HepG2 (cell line): ENCODE measurements at regions not wholly inside any gene's neighbourhood (a gene's known extent, or its start where the extent isn't known, plus 50 kb on each side); places are given as distances from the start of the nearest gene placed in this dataset.

Source experiments
- ATAC-seq: fragments of 200-7000 bp; cut with Tn5 transposase; 3 replicates; pipeline ENCODE4 v1.9.1; 2020; ENCODE audit warnings: mild to moderate bottlenecking, moderate library complexity
- BruUV-seq: library from RNA; stranded (reverse); fragments of 400-500 nt; replicated peaks from 2 replicates; lab custom pipeline; 2021; lab: Mats Ljungman, UMichigan
- CTCF ChIA-PET: fragments of 300-600 bp; formaldehyde crosslinking; extraction: SDS; loops from one replicate; lab custom pipeline; 2021; ENCODE audit warnings: low total read pairs, inconsistent platforms, low intra/inter-chr PET ratio; lab: Yijun Ruan, JAX
- POLR2A ChIA-PET: fragments of 350-600 bp; sonication (Branson Sonifier 250); formaldehyde crosslinking; loops from one replicate; lab custom pipeline; 2020; ENCODE audit warnings: antibody characterized with exemption, inconsistent platforms; lab: Yijun Ruan, JAX
- DNase-seq: peaks from one replicate; pipeline ENCODE4 v3.0.0-alpha.2; 2015; ENCODE audit warnings: low spot score
- FAIRE-seq: peaks from 3 replicates; lab custom pipeline; 2011; peaks lifted over from hg19 to GRCh38; lab: Jason Lieb, UNC
- H2AFZ ChIP-seq: one replicate; pipeline ENCODE4 v1.6.1; 2011; ENCODE audit warnings: low read length, inconsistent platforms
- H3K27ac ChIP-seq: fragments of 300-600 bp; 3 replicates; pipeline ENCODE4 v1.8.0; 2011; ENCODE audit warnings: mixed run types, mild to moderate bottlenecking, mixed read lengths, low read length, inconsistent platforms; ENCODE audit not compliant: insufficient read depth; ENCODE audit errors: extremely low read length
- H3K27me3 ChIP-seq, 2 experiments: fragments of 200-600 bp in 1 of 2; 2 replicates in 1 of 2; 3 replicates in 1 of 2; pipeline versions ENCODE4 v1.6.0 to v1.8.0; 2011; ENCODE audit warnings: low read length in 2 of 2, mild to moderate bottlenecking in 2 of 2, moderate library complexity in 2 of 2, inconsistent platforms in 1 of 2; ENCODE audit not compliant: insufficient read depth in 2 of 2, control insufficient read depth in 1 of 2
- H3K36me3 ChIP-seq, 2 experiments: fragments of 200-600 bp in 1 of 2; replicated peaks in 1 of 2; 2 replicates in 1 of 2; 3 replicates in 1 of 2; pipeline versions ENCODE4 v1.5.1 to v1.8.0; 2011; ENCODE audit warnings: low read length in 2 of 2, inconsistent platforms in 1 of 2; ENCODE audit not compliant: insufficient read depth in 2 of 2, control insufficient read depth in 1 of 2
- H3K4me1 ChIP-seq: 2 replicates; pipeline ENCODE4 v1.5.1; 2012; ENCODE audit warnings: low read length, inconsistent platforms; ENCODE audit not compliant: insufficient read depth
- H3K4me2 ChIP-seq: 2 replicates; pipeline ENCODE4 v1.6.0; 2011; ENCODE audit warnings: low read depth, low read length, inconsistent platforms
- H3K4me3 ChIP-seq, 3 experiments: fragments of 200-600 bp in 1 of 3; sonication (generic), shearing (Covaris generic) in 1 of 3; replicated peaks in 1 of 3; 2 replicates each; pipeline ENCODE4 v1.5.1; 2011 to 2016; ENCODE audit warnings: low read length in 3 of 3, inconsistent platforms in 2 of 3, low read depth in 2 of 3, mild to moderate bottlenecking in 2 of 3, control low read depth in 1 of 3, mixed read lengths in 1 of 3; ENCODE audit not compliant: insufficient read depth in 1 of 3
- H3K79me2 ChIP-seq: one replicate; pipeline ENCODE4 v1.6.1; 2011; ENCODE audit warnings: low read length, inconsistent platforms; ENCODE audit not compliant: insufficient read depth
- H3K9ac ChIP-seq: 2 replicates; pipeline ENCODE4 v1.6.0; 2011; ENCODE audit warnings: mild to moderate bottlenecking, low read depth, low read length, inconsistent platforms; ENCODE audit not compliant: insufficient read depth
- H3K9me3 ChIP-seq: 2 replicates; pipeline ENCODE4 v1.5.1; 2012; ENCODE audit warnings: mild to moderate bottlenecking, low read length
- H4K20me1 ChIP-seq: 2 replicates; pipeline ENCODE4 v1.6.0; 2011; ENCODE audit warnings: inconsistent platforms, mild to moderate bottlenecking, low read length, moderate library complexity; ENCODE audit not compliant: insufficient read depth
- BRCA1 ChIP-seq: sonication (generic); formaldehyde crosslinking; IDR thresholded peaks from 2 replicates; pipeline ENCODE4 v1.4.0; 2020; ENCODE audit warnings: missing genetic modification reagents
- CHD4 ChIP-seq: fragments of 200-600 bp; sonication (generic); IDR thresholded peaks from 2 replicates; pipeline ENCODE4 v1.7.0; 2017; ENCODE audit warnings: mild to moderate bottlenecking, low read length, borderline replicate concordance
- EED ChIP-seq: sonication (generic); formaldehyde crosslinking; IDR thresholded peaks from 2 replicates; pipeline ENCODE4 v1.5.0; 2020; ENCODE audit warnings: mild to moderate bottlenecking, missing genetic modification reagents
- ESRRA ChIP-seq: sonication (generic); formaldehyde crosslinking; IDR thresholded peaks from 2 replicates; pipeline ENCODE4 v1.5.1; 2020; ENCODE audit warnings: mild to moderate bottlenecking, low read depth, missing genetic modification reagents
- FOXK2 ChIP-seq: fragments of 450-650 bp; IDR thresholded peaks from 2 replicates; pipeline ENCODE4 v1.6.1; 2016
- GATAD2A ChIP-seq: IDR thresholded peaks from 2 replicates; pipeline ENCODE4 v1.6.1; 2016
- IRF1 ChIP-seq: sonication (generic); formaldehyde crosslinking; IDR thresholded peaks from 2 replicates; pipeline ENCODE4 v1.4.0; 2020; ENCODE audit warnings: low read depth, mild to moderate bottlenecking, missing genetic modification reagents
- KDM6A ChIP-seq: IDR thresholded peaks from 2 replicates; pipeline ENCODE4 v1.6.1; 2016; ENCODE audit warnings: low read depth
- PRPF4 ChIP-seq: fragments of 200-400 bp; formaldehyde crosslinking; IDR thresholded peaks from 2 replicates; pipeline ENCODE4 v1.6.1; 2016; ENCODE audit warnings: low read length, low read depth; ENCODE audit not compliant: poor library complexity, severe bottlenecking
- ZIK1 ChIP-seq: sonication (generic); formaldehyde crosslinking; IDR thresholded peaks from 2 replicates; pipeline ENCODE4 v1.5.0; 2020; ENCODE audit warnings: mild to moderate bottlenecking, low read depth, missing genetic modification reagents, borderline replicate concordance
- ZNF367 ChIP-seq: sonication (generic); formaldehyde crosslinking; IDR thresholded peaks from 2 replicates; pipeline ENCODE4 v1.4.0; 2020; ENCODE audit warnings: missing genetic modification reagents, borderline replicate concordance
- ZNF773 ChIP-seq: sonication (generic); formaldehyde crosslinking; IDR thresholded peaks from 2 replicates; pipeline ENCODE4 v1.4.0; 2020; ENCODE audit warnings: missing genetic modification reagents, borderline replicate concordance
- ZNF850 ChIP-seq: sonication (generic); formaldehyde crosslinking; conservative IDR thresholded peaks from 2 replicates; pipeline ENCODE4 v1.9.0; 2021; ENCODE audit warnings: mild to moderate bottlenecking, missing genetic modification reagents
- ZXDC ChIP-seq: sonication (generic); formaldehyde crosslinking; IDR thresholded peaks from 2 replicates; pipeline ENCODE4 v1.5.0; 2020; ENCODE audit warnings: mild to moderate bottlenecking, missing genetic modification reagents
- WGBS: methylation state at CpG from one replicate; pipeline ENCODE4 v1.1.6; 2017; ENCODE audit warnings: low lambda C conversion rate; 5-methylcytosine and 5-hydroxymethylcytosine counted together
- in situ Hi-C: cut with HindIII; loops from 2 replicates; pipeline ENCODE4 v1.10.0; 2017; ENCODE audit warnings: low pct_unique_long_range_greater_than_20kb; ENCODE audit not compliant: extremely low pct_ligation_motif_present
- intact Hi-C: fragments of 100-400 bp; cut with micrococcal nuclease; formaldehyde crosslinking; loops from one replicate; pipeline ENCODE4 v1.10.0; 2022; ENCODE audit not compliant: unreplicated experiment
- TF ChIP-seq, protein P1 (sequence below): IDR thresholded peaks from 2 replicates; pipeline ENCODE4 v1.6.1; 2016; ENCODE audit warnings: mild to moderate bottlenecking, missing biosample characterization, missing genetic modification reagents
- TF ChIP-seq, protein P2 (sequence below): sonication (generic); formaldehyde crosslinking; IDR thresholded peaks from 2 replicates; pipeline ENCODE4 v1.4.0; 2020; ENCODE audit warnings: missing genetic modification reagents, borderline replicate concordance

DNA sequence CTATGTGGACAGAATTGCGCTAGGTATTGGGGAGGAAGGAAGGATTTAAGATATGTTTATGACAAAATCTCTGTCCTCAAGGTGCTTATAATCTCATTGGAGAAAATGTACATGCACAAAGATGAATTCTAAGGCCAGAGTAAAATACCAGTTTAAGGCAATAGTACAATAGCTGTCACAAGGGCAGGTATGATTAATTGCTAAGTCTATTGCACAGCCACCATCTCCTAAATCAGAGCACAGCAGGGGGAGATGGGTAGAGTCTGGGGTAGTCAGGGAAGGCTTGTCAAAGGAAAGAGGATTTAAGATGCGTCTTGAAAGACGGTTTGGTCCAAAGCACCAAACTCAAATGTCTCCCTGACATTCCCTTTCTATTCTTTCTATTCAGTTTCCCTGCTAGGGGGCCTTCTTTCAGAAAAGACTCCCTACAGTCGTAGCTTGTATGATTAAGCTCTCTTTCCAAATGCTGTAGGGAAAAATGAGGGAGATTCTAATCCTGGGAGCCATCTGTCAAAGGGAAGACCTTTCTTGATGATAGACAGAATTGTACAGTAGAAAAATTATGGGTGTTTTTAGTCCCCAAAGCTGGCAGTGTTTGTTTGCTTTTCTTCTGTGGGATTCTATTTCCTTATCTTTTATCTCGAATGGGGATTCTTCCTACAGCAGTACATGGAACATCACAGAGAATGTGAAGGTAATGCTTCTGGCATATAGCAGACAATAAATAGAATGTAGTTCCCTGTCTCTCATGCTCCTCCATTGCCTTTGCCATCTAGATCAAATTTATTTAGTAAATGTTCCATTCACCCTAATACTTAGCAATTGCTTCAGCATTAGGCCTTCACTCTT lies 107.6 kb upstream of the NFIA start:
- WGBS: 58% methylated on average over 5 of the region's 5 CpGs
- H3K79me2 ChIP-seq: no peaks in the 10 kb centered on the region
- peaks cover 1 to 4% of the 10 kb centered on the region in 2 experiments; a peak in 1 of 5 replicates for H3K27me3 ChIP-seq
- no peak for ATAC-seq
- no peak overlapping the region for H3K4me3 ChIP-seq
- intact Hi-C loops (loop anchor here (5.0 to 10.0 kb wide), 3 partner anchors 170 to 878 kb away; no protein-coding TSS in a partner anchor), in situ Hi-C loops (loop anchor here (5.0 to 10.0 kb wide), 4 partner anchors 68 to 880 kb away; no protein-coding TSS in a partner anchor)
- no peak overlapping the region for H2AFZ ChIP-seq
- H3K27ac ChIP-seq: no peak overlapping the region
- H3K9me3 ChIP-seq: no peaks in the 10 kb centered on the region
- no peak for DNase-seq
- no TSS peak for BruUV-seq
- no peak overlapping the region for H3K9ac ChIP-seq
- no peaks in the 10 kb centered on the region for H3K36me3 ChIP-seq
- no peak overlapping the region for H3K4me2 ChIP-seq
- FAIRE-seq: no peak
- ChIA-PET POLR2A (no interaction called here), CTCF (no interaction called here)
- H4K20me1 ChIP-seq: no peaks in the 10 kb centered on the region
- H3K4me1 ChIP-seq: peaks cover 32% of the 10 kb centered on the region
- TF ChIP-seq, protein P1, sequence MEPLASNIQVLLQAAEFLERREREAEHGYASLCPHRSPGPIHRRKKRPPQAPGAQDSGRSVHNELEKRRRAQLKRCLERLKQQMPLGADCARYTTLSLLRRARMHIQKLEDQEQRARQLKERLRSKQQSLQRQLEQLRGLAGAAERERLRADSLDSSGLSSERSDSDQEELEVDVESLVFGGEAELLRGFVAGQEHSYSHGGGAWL: no peak
- TF ChIP-seq ZNF850 (CRISPR knock-in tag) (no peak), EED (CRISPR knock-in tag) (no peak), ZNF773 (CRISPR knock-in tag) (no peak), ZNF367 (CRISPR knock-in tag) (no peak), IRF1 (CRISPR knock-in tag) (no peak), PRPF4 (no peak), GATAD2A (CRISPR knock-in tag) (no peak), KDM6A (no peak), BRCA1 (CRISPR knock-in tag) (no peak), CHD4 (no peak), ESRRA (no peak), FOXK2 (no peak), ZXDC (CRISPR knock-in tag) (no peak), ZIK1 (CRISPR knock-in tag) (no peak)
- TF ChIP-seq, protein P2, sequence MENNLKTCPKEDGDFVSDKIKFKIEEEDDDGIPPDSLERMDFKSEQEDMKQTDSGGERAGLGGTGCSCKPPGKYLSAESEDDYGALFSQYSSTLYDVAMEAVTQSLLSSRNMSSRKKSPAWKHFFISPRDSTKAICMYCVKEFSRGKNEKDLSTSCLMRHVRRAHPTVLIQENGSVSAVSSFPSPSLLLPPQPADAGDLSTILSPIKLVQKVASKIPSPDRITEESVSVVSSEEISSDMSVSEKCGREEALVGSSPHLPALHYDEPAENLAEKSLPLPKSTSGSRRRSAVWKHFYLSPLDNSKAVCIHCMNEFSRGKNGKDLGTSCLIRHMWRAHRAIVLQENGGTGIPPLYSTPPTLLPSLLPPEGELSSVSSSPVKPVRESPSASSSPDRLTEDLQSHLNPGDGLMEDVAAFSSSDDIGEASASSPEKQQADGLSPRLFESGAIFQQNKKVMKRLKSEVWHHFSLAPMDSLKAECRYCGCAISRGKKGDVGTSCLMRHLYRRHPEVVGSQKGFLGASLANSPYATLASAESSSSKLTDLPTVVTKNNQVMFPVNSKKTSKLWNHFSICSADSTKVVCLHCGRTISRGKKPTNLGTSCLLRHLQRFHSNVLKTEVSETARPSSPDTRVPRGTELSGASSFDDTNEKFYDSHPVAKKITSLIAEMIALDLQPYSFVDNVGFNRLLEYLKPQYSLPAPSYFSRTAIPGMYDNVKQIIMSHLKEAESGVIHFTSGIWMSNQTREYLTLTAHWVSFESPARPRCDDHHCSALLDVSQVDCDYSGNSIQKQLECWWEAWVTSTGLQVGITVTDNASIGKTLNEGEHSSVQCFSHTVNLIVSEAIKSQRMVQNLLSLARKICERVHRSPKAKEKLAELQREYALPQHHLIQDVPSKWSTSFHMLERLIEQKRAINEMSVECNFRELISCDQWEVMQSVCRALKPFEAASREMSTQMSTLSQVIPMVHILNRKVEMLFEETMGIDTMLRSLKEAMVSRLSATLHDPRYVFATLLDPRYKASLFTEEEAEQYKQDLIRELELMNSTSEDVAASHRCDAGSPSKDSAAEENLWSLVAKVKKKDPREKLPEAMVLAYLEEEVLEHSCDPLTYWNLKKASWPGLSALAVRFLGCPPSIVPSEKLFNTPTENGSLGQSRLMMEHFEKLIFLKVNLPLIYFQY (CRISPR knock-in tag): no peak
